ENCODE measurements at regions not wholly inside any gene's neighbourhood (a gene's known extent, or its start where the extent isn't known, plus 50 kb on each side); places are given as distances from the start of the nearest gene placed in this dataset.

- Histone ChIP-seq H3K9me1 (ENCODE audit: control insufficient read depth, extremely low read depth, insufficient read depth, low read length) (peaks cover 2% of the 10 kb centered on the region), H3K4me1 (ENCODE audit: control insufficient read depth, extremely low read depth, insufficient read depth, low read length) (peaks cover 18% of the 10 kb centered on the region), H4K20me1 (ENCODE audit: control insufficient read depth, extremely low read depth, insufficient read depth, low read length) (no peaks in the 10 kb centered on the region), H3K9ac (ENCODE audit: control insufficient read depth, extremely low read depth, insufficient read depth, low read length) (peak overlapping the region; percentile 33), H3K4me2 (ENCODE audit: control insufficient read depth, extremely low read depth, insufficient read depth, low read depth, low read length) (peak overlapping the region; percentile 39), H3K79me2 (ENCODE audit: control insufficient read depth, insufficient read depth, low read length) (no peaks in the 10 kb centered on the region), H3K27me3 (ENCODE audit: control insufficient read depth, extremely low read depth, insufficient read depth, low read length) (no peaks in the 10 kb centered on the region), H3K36me3 (ENCODE audit: control insufficient read depth in 2 of 2, extremely low read depth in 1 of 2, insufficient read depth in 2 of 2, low read length in 2 of 2) (no peaks in the 10 kb centered on the region), H3K27ac (ENCODE audit: control insufficient read depth, insufficient read depth, low read length) (peak overlapping the region; percentile 73), H2AFZ (ENCODE audit: control insufficient read depth, low read length) (peak overlapping the region; percentile 85), H3K9me3 (ENCODE audit: control insufficient read depth, low read depth, low read length) (peaks cover 4% of the 10 kb centered on the region), H3K4me3 (ENCODE audit: control insufficient read depth in 2 of 3, extremely low read depth in 1 of 3, insufficient read depth in 2 of 3, low read depth in 1 of 3, low read length in 3 of 3) (no peak overlapping the region)
- dilution Hi-C loops (cut with MboI; ENCODE audit: extremely low pct_ligation_motif_present, low sequenced_read_pairs): no loop called here
- DNase-seq (ENCODE audit: low read depth, low spot score): peak; percentile 93
- FAIRE-seq: peak; percentile 100
- TF ChIP-seq EZH2 (IDR thresholded peaks at IDR 0.05; ENCODE audit: low read length) (no peak), CTCF (optimal IDR thresholded peaks at IDR 0.05 in 1 of 3, IDR thresholded peaks at IDR 0.05 in 1 of 3, conservative IDR thresholded peaks at IDR 0.05 in 1 of 3; ENCODE audit: extremely low read depth in 1 of 3, insufficient read depth in 2 of 3, low read length in 3 of 3) (peak in 2 of 3 experiments; percentile 4 to 35)
Measured at GRCh38 chr3:77825001-77825827, 785.3 kb downstream of the ROBO2 start.

- Histone ChIP-seq H3K27ac (ENCODE audit: control insufficient read depth, insufficient read depth, low read length) (no peak overlapping the region), H3K27me3 (ENCODE audit: control insufficient read depth, extremely low read depth, insufficient read depth, low read length) (no peaks in the 10 kb centered on the region), H3K9me1 (ENCODE audit: control insufficient read depth, extremely low read depth, insufficient read depth, low read length) (no peaks in the 10 kb centered on the region), H3K36me3 (ENCODE audit: control insufficient read depth in 2 of 2, extremely low read depth in 1 of 2, insufficient read depth in 2 of 2, low read length in 2 of 2) (no peaks in the 10 kb centered on the region), H3K9ac (ENCODE audit: control insufficient read depth, extremely low read depth, insufficient read depth, low read length) (no peak overlapping the region), H4K20me1 (ENCODE audit: control insufficient read depth, extremely low read depth, insufficient read depth, low read length) (no peaks in the 10 kb centered on the region), H2AFZ (ENCODE audit: control insufficient read depth, low read length) (no peak overlapping the region), H3K9me3 (ENCODE audit: control insufficient read depth, low read depth, low read length) (no peaks in the 10 kb centered on the region), H3K4me2 (ENCODE audit: control insufficient read depth, extremely low read depth, insufficient read depth, low read depth, low read length) (no peak overlapping the region), H3K79me2 (ENCODE audit: control insufficient read depth, insufficient read depth, low read length) (no peaks in the 10 kb centered on the region), H3K4me1 (ENCODE audit: control insufficient read depth, extremely low read depth, insufficient read depth, low read length) (no peaks in the 10 kb centered on the region), H3K4me3 (ENCODE audit: control insufficient read depth in 2 of 3, extremely low read depth in 1 of 3, insufficient read depth in 2 of 3, low read depth in 1 of 3, low read length in 3 of 3) (no peak overlapping the region)
- no peak for DNase-seq (ENCODE audit: low read depth, low spot score)
- FAIRE-seq: no peak
- dilution Hi-C loops (cut with MboI; ENCODE audit: extremely low pct_ligation_motif_present, low sequenced_read_pairs): no loop called here
- TF ChIP-seq EZH2 (IDR thresholded peaks at IDR 0.05; ENCODE audit: low read length) (no peak), CTCF (optimal IDR thresholded peaks at IDR 0.05 in 1 of 3, IDR thresholded peaks at IDR 0.05 in 1 of 3, conservative IDR thresholded peaks at IDR 0.05 in 1 of 3; ENCODE audit: extremely low read depth in 1 of 3, insufficient read depth in 2 of 3, low read length in 3 of 3) (no peak)
Measured at GRCh38 chr3:77835921-77836320, 796.0 kb downstream of the ROBO2 start.

Measured in keratinocyte (primary cell).